GM21423 (cell line): ENCODE measurements at regions not wholly inside any gene's neighbourhood (a gene's known extent, or its start where the extent isn't known, plus 50 kb on each side); places are given as distances from the start of the nearest gene placed in this dataset.
A peak's percentile ranks its signal among the peaks of the same experiment; 100 is the strongest.
"Not testable (repeated sequence)": the region's sequence is repeated elsewhere in the genome, so short reads cannot be mapped to it uniquely, and the experiment has no call there.

Experiments used
- ATAC-seq: cut with Tn5 transposase; IDR thresholded peaks from one replicate; pipeline ENCODE4 v1.9.1; 2021; ENCODE audit warnings: mild to moderate bottlenecking, moderate library complexity; ENCODE audit not compliant: unreplicated experiment

DNA sequence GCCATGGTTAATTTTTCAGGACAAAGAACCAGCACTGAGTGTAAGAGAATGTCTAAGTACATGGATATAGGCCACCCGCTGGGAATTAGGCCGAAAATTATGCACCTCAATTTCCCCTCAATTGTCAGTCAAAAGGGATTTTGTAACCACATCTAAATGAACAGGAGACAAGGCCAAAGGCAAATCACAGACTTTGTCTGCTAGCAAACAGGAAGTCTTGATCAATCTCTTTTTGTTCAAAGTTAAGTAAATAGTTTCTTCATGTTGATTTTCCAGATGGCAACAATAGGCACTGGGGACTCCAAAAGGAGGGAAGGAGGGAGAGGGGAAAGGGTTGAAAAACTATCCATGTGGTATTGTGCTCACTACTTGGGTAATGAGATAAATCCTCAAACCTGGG is 276.0 kb downstream of the COG6 start:
- no peak for ATAC-seq

DNA sequence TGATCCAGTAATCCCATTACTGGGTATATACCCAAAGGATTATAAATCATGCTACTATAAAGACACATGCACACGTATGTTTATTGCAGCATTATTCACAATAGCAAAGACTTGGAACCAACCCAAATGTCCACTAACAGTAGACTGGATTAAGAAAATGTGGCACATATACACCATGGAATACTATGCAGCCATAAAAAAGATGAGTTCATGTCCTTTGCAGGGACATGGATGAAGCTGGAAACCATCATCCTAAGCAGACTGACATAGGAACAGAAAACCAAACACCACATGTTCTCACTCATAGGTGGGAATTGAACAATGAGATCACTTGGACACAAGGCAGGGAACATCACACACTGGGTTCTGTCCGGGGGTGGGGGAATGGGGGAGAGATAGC is 277.1 kb downstream of the COG6 start:
- ATAC-seq, result not testable (repeated sequence)

DNA sequence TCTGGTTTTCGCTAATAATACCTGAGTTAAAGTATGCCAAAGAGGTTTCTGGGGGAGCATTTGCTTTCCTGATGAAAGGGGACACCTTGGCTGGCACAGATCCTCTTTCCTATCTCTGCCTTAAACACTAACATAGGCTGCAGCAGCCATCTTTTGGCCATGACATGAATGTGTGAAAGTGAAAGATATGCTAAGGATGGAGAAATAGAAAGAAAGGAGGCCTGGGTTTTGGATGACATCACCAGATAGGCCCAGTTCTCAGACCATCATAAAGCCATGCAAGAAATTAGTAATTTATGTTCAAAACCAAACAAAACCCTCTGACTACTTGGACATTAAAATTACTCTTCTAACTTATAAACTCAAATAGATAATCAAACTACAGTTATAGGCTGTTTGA is 279.7 kb downstream of the COG6 start:
- no peak for ATAC-seq

DNA sequence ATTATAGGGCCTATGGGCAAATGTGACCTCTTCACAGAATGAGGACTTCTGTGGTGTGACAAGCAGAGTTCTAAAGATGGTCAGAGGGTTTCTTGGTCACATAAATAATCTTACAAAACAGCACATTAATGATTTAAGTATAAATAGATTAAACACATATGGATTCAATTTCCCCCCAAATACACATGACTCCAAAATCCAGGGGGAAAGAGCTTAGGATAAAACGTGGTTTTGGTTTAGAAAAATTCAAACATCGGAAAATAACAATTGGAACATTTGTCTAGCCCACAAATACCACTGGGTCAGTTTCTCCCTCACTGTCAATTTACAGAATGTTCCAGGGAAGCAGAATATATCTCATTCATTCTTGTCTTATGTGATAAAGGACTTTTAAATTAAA is 283.1 kb downstream of the COG6 start:
- ATAC-seq, result no peak

DNA sequence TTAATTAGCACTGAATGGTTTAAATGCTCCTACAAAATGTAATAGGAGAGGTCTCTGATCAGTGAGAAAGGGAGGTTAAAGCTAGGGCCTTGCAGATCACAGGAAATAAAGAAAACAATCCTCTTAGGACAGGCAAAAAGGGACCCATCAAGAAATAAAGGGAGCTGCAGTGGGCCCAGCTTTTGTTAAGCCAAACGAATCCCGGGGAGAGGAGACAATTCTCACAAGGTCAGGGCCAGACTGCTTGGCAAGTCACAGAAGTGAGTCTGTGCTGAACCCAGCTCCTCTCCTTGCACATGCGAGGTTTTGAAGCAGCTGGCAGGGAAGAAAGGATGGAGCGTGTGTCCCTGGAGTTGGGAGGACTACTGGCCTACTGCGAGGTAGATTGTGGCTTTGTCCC is 285.8 kb downstream of the COG6 start:
- ATAC-seq, result no peak

DNA sequence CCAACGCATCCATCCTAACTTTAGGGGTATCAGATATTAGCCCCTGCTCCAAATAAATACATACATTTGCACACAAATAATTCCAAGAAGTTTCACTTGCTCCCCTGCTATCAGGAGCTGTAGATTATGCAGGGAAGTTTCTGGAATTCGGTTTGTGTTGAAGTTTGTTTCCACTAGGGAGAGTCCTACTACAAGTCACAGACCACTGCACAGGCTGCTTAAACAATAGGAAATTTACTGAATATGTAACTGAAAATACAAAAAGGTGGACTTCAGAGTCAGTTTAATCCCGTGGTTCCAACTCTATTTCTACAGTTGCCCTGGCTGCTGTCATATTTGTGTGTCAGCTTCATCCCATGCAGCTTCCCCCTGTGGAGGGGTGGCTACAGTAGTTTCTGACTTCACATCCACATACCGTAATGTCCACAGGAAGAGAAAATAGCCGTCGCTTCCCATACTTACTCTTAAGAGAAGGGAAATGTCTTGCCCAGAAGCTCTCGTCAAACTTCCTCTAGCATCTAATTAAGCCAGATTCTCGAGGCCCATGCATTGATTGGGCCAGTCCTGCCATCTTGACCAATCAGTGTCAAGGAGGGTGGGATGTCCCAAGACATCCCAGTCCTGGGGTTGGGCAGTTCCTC is 286.6 kb downstream of the COG6 start:
- no peak for ATAC-seq

DNA sequence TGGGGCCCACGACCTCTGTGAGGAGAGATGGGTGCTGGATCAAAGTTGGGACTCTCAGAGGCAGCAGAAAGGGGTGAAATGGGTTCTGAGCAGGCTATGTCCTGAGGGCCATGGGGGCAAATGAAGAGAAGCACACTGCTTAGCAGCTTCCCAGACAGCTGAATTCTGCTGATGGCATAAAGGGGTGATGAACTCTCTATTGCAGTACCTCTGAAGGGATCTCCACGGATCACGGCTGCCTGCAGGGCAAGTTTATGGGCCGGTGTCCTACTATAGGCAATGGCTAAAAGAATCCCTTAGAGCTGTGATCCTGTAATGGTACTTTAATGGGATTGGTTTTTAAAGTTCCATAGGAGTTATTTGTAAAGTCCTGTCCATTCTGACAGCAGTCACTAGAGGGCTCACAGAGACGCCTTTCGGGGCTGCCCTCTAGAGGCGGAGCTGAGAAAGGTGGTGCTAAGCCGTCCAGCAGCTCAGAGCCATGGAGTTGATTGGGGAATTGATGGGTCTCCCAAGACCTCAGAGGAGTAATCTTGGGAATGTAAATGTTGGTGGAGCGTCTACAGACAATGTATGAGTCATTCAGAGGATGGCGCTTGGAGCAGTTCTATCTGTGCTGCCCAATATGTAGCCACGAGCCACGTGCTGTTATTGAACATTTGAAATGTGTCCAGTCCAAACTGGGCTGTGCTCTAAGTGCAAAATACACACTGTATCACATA is 287.3 kb downstream of the COG6 start:
- ATAC-seq, result peak; percentile 99

DNA sequence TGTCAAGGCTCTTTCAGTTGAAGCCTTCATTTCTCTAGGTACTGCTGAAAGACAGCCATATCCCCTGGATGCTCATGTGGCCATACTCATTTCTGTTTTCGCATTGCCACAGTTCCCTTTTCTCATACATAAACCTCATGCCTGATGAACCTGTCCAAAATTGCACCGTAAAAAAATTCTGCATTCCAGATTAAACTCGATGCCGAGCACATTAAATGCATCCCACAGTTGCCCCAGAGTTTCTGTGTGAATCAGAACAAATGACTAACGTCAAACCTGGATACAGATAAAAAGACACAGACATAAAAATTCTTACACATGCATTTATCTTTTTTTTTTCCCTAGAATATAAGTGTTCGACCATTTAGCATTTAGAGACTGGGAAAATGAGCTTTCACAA is 288.2 kb downstream of the COG6 start:
- no peak for ATAC-seq

- ATAC-seq, result no peak
These were observed 289.8 kb downstream of the COG6 start for GRCh38 chr13:39945226-39945625.

GRCh38 chr13:39946769-39947168 is 291.3 kb downstream of the COG6 start:
- no peak for ATAC-seq

DNA sequence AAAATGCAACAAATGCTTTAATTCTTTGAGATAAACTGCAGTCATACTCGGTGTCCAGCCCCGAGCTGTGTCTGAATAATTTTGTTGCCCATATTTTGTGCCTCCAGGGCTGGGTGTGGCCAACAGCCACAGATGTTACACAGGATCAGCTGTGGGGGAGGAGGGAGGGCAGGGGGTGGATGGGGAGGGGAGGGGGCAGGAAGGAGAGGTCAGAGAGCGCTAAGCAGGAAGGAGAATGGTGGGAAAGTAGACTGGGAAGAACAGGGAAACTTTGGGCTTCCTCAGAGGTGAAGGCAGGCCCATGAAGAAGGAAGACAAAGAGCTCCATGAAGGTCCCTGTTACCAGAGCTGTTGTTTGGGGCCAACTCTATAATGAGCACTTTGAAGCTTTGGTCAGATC is 295.8 kb downstream of the COG6 start:
- ATAC-seq, result no peak

DNA sequence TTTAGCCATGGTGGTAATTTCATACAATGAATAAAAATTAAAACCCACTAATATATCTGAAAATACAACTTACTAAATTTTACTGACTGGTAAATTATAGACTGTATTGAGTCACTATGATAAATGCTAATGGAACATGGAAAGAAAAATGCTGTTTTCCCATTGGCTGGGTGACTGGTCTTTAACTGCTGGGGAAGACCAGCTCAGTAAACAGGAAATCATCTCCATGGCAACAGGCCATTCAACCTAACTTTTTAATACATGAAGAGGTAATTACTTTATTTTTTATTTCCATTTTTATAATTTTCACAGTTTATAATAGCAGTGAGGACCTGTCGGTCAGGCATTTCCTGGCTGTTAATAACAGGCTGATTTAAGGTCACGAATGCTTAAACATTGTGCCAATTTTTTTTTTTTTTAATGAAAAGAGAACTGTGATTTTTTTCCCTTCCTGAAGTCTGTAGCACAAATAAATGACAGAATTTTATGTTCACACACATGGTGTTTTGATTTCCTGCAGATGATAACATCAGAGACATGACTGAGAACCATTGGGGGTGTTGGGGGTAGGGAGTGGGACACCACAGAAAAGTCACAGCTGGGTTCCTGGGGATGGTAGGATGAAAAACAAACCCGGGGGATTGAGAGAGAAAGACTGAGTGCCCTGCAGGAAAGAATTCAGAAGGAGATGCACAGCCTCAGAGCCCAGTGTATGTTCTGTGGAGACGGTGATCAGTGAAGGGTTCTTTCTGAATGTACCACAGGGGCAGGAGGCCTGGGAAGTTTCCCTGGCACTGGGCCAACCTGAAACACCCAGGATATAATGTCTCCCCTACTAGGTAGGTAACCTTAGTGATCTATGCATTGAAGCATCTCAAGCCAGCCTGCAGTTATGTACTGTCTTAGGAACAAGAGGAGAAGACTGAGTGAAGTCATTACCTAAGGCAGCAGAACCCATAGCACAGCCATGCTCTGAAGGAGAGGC is 297.1 kb downstream of the COG6 start:
- ATAC-seq, result no peak

- no peak for ATAC-seq
These were observed 299.0 kb downstream of the COG6 start for GRCh38 chr13:39954476-39954875.

DNA sequence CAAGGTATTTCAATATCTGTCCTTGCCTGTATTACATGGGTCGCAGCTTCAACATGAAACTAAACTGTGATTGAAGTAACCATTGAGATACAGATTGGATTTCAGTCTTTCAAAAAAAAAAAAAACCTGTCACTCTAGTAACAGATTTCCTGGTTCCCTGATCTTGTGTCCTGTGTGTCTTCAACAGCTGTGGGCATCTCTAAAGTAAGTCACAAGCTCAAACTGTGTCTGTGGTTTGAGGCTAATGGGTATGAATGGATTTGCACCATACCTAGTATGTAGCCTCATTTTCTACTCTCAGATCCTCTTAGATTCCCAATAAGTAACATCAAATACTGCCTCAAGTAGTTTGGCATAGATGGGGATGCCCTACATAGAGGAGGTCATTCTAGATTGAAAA is 300.1 kb downstream of the COG6 start:
- ATAC-seq, result peak; percentile 44

- ATAC-seq, result peak; percentile 74
These were observed 300.6 kb downstream of the COG6 start for GRCh38 chr13:39956036-39956435.

DNA sequence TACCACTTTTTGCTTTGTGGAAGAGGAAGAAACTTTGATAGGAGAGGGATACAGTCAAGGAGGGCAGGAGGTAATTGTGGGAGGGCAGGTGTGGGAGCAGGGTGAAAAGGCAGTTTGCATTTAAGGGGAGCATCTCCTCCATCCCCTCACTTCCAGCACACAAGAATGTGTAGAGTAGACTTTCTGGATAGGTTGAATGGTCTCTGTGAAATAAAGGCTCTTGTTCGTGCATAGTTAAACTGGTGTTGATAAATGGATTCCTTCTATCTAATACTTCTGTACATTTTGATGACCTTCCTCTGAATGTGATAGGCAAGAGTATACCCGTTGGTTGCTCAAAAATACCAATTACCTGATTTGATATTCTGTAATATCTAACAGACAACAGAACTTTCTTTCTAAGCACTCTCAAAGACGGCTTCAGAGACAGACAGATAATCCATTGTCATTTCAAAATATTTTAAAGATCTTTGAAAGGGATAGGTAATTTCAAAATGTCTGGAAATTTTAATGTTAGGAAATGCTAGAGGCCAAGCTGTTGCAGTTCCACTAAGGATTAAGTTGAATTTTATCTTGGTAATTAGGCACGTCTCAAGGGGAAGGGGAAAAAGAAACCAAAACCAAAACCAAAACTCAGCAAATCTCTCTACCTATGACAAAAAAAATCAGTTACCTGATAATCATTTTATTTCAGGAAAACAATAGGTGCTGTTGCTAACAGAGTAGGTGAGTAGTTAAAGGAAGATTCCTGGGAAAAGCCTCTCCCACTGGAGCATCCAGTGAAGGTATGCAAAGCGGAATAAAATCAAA is 302.6 kb downstream of the COG6 start:
- ATAC-seq, result no peak

- ATAC-seq, result no peak
These were observed 304.2 kb downstream of the COG6 start for GRCh38 chr13:39959497-39960144.

- no peak for ATAC-seq
These were observed 304.7 kb downstream of the COG6 start for GRCh38 chr13:39960191-39960590.

GRCh38 chr13:39961036-39961435 is 305.6 kb downstream of the COG6 start:
- no peak for ATAC-seq

DNA sequence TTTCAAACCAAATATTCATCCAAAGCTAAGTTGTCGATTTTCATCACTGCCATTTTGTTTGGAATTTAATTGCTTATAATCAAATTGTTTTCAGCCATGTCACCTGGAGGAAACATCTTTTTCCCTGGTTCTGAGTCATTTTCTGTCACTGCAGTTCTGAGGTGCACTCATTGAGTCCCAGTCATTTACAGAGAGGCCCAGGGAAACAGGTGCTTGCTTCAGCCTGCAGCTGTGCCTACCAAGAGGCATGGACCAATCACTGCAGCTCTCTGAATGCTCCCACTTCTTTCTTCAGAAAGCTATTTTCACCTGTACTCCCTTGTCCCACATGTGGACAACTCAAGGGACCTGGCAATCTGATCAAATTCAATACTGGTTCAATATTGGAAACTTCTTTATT is 308.1 kb downstream of the COG6 start:
- ATAC-seq, result no peak
